ENCODE measurements at regions not wholly inside any gene's neighbourhood (a gene's known extent, or its start where the extent isn't known, plus 50 kb on each side); places are given as distances from the start of the nearest gene placed in this dataset.

DNA sequence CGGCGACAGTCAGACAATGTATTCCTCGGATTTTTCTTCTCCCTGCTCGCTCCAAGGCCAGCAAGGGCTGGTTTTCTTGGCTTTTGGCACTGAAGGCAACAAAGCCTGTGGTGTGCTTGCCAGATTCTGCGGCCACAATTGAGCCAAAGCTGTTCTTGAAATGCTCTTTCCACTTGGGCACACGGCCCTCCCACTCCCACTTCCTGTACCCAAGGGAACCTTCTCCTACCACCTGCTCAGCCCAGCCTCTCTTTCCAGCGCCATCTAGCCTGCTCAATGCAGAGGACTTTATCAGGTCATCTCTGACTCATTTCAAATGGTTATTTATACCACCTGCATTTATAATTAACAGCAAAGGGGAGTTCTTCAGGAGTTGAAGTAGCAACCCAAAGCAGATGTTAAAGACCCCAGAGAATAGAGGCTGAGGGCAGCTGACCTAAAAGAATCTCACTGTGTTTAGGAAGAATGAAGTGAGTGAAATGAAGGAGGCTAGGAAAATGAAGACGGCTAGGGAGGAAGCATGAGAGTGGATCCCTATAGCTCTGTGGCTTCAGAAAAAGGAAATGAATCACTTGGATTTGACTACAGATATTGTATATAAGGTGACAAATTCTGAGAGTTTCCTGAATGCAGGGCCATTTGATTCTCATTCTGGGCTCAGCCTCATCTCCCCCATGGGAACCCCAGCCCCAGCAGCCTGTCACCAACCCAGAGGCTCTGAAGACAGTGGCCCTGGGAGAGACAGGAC is 439.0 kb downstream of the ENC1 start:
- DNase-seq = peak; percentile 42
- peaks cover 22% of the 10 kb centered on the region for H3K4me1 ChIP-seq
- intact Hi-C loops (cut with DNase I; ENCODE audit: low total_unique reads) = no loop called here
- H3K9me3 ChIP-seq = no peaks in the 10 kb centered on the region
- TF ChIP-seq POLR2A (IDR thresholded peaks at IDR 0.05) = no peak
- TF ChIP-seq, protein P1, sequence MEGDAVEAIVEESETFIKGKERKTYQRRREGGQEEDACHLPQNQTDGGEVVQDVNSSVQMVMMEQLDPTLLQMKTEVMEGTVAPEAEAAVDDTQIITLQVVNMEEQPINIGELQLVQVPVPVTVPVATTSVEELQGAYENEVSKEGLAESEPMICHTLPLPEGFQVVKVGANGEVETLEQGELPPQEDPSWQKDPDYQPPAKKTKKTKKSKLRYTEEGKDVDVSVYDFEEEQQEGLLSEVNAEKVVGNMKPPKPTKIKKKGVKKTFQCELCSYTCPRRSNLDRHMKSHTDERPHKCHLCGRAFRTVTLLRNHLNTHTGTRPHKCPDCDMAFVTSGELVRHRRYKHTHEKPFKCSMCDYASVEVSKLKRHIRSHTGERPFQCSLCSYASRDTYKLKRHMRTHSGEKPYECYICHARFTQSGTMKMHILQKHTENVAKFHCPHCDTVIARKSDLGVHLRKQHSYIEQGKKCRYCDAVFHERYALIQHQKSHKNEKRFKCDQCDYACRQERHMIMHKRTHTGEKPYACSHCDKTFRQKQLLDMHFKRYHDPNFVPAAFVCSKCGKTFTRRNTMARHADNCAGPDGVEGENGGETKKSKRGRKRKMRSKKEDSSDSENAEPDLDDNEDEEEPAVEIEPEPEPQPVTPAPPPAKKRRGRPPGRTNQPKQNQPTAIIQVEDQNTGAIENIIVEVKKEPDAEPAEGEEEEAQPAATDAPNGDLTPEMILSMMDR (IDR thresholded peaks at IDR 0.05) = no peak
- 34 to 39% methylated on average over 8 of the region's 8 CpGs for WGBS, 2 donors
- H3K27ac ChIP-seq = peak overlapping the region in 1 of 2 donors; percentile 15
- no peaks in the 10 kb centered on the region for H3K36me3 ChIP-seq (ENCODE audit: low read depth, missing control alignments)
- no peaks in the 10 kb centered on the region for H3K27me3 ChIP-seq
- H3K4me3 ChIP-seq = no peak overlapping the region

DNA sequence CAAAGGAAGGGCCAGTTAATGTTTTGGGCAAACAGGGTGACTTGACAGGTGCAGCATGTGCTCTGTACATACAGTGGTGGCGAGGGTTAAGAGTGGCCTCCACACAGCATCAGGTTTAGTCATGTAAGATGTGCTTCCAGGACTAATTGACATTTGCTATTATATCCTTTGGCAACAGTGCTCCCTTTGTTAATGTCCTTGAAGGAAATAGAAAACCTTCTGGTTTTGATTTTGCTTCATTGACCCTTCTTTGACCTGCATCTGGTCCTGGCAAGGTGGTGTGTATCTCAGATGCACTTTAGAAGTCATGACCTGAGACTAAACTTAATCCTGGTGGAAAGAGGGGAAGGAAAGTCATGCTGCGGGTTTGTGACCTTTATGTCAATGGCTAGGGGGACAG is 440.0 kb downstream of the ENC1 start:
- Histone ChIP-seq H3K27me3 (no peaks in the 10 kb centered on the region), H3K27ac (no peak overlapping the region), H3K4me3 (no peak overlapping the region), H3K4me1 (peaks cover 15% of the 10 kb centered on the region), H3K9me3 (no peaks in the 10 kb centered on the region), H3K36me3 (ENCODE audit: low read depth, missing control alignments) (no peaks in the 10 kb centered on the region)
- TF ChIP-seq POLR2A (IDR thresholded peaks at IDR 0.05) = no peak
- TF ChIP-seq, protein P1 (IDR thresholded peaks at IDR 0.05) = no peak
- 66 to 73% methylated on average over 2 of the region's 2 CpGs for WGBS, 2 donors
- intact Hi-C loops (cut with DNase I; ENCODE audit: low total_unique reads) = no loop called here
- DNase-seq = no peak

DNA sequence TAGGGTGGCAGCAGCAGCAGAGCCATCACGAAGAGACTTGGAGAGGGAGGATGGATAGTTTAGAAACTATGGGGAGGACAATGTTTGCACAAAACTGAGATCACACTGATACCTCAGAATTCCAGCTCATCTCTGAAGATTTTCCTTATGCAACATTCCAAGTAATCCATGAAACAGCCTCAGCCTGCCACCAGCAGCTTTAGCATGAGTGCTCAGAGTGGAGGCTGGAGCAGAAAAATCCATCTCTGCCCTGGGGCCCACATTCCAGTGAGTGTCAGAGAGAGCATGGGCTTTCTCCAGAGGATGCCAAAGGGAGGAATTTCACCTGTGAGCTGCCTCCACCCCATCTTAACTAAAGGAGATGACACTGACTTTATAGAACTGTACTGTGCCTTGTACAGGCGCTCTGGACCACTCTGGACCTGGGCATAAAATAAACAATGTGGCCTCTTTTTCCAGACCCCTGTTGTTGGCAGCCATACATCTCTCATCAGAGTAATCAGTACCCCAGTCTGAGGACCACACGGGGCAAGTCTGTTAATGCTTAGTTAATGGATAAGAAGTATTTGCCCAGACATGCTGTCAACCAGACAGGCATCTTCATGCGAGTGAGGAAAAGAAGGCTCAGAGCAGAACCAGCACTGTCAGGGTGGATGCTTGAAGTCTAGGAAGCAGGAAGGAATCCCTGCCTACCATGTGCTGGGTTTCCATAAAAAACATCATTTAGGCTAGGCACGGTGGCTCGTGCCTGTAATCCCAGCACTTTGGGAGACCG is 440.9 kb downstream of the ENC1 start:
- Histone ChIP-seq H3K4me1 (peaks cover 15% of the 10 kb centered on the region), H3K27me3 (no peaks in the 10 kb centered on the region), H3K36me3 (ENCODE audit: low read depth, missing control alignments) (no peaks in the 10 kb centered on the region), H3K4me3 (no peak overlapping the region), H3K9me3 (no peaks in the 10 kb centered on the region), H3K27ac (no peak overlapping the region)
- DNase-seq = no peak
- no peak for TF ChIP-seq POLR2A (IDR thresholded peaks at IDR 0.05)
- TF ChIP-seq, protein P1 (IDR thresholded peaks at IDR 0.05) = no peak
- intact Hi-C loops (cut with DNase I; ENCODE audit: low total_unique reads) = no loop called here
- 91 to 93% methylated on average over 6 to 7 of the region's 7 CpGs for WGBS, 2 donors

DNA sequence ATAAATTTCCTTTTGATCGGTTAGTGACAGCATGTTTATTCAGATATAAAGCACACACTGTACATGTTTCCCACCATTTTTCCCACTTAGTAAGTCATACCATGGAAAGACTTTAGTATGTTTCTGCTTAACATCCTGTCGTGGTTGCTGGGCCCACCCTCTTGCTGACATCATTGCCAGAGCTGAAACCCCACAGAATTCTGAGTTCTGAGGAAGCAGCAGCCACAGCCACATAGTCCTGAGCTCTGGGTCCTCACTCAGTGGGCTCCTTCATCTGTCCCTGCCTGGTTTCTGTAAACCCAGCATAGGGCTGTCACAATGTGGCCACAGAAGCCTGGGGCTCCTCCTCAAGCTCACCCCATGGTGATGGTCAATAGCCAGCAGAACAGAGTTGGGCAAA is 441.5 kb downstream of the ENC1 start:
- no peaks in the 10 kb centered on the region for H3K36me3 ChIP-seq (ENCODE audit: low read depth, missing control alignments)
- H3K27me3 ChIP-seq = no peaks in the 10 kb centered on the region
- TF ChIP-seq, protein P1 (IDR thresholded peaks at IDR 0.05) = no peak
- no peak for TF ChIP-seq POLR2A (IDR thresholded peaks at IDR 0.05)
- DNase-seq = no peak
- intact Hi-C loops (cut with DNase I; ENCODE audit: low total_unique reads) = no loop called here
- H3K4me3 ChIP-seq = no peak overlapping the region
- 65 to 86% methylated on average over 2 of the region's 2 CpGs for WGBS, 2 donors
- H3K27ac ChIP-seq = no peak overlapping the region
- H3K9me3 ChIP-seq = no peaks in the 10 kb centered on the region
- H3K4me1 ChIP-seq = peaks cover 15% of the 10 kb centered on the region

Data from testis (tissue), 2 donors.